GM23338 (cell line): ENCODE measurements at regions not wholly inside any gene's neighbourhood (a gene's known extent, or its start where the extent isn't known, plus 50 kb on each side); places are given as distances from the start of the nearest gene placed in this dataset.

ENCODE experiments used
- ATAC-seq: fragments of 200-7000 bp; cut with Tn5 transposase; 3 replicates; pipeline ENCODE4 v1.9.1; 2020
- DNase-seq: peaks from one replicate; pipeline ENCODE4 v3.0.0-alpha.2; 2015; ENCODE audit warnings: low spot score
- H2AFZ ChIP-seq: fragments of 200-600 bp; sonication (generic); 2 replicates; pipeline ENCODE4 v1.8.0; 2016; ENCODE audit warnings: antibody characterized with exemption, mild to moderate bottlenecking, moderate library complexity
- H3F3A ChIP-seq: fragments of 200-600 bp; sonication (generic); replicated peaks from 2 replicates; pipeline ENCODE4 v1.8.0; 2017; ENCODE audit warnings: antibody characterized with exemption, mixed run types, low read depth
- H3K27ac ChIP-seq: fragments of 200-600 bp; sonication (generic); 2 replicates; pipeline ENCODE4 v1.6.1; 2016; ENCODE audit warnings: low read depth
- H3K27me3 ChIP-seq: fragments of 200-600 bp; sonication (generic); 2 replicates; pipeline ENCODE4 v1.8.0; 2016; ENCODE audit warnings: mild to moderate bottlenecking, mixed run types, moderate library complexity; ENCODE audit not compliant: insufficient read depth
- H3K36me3 ChIP-seq: fragments of 200-600 bp; sonication (generic); 2 replicates; pipeline ENCODE4 v1.8.0; 2016; ENCODE audit warnings: mild to moderate bottlenecking; ENCODE audit not compliant: insufficient read depth
- H3K4me1 ChIP-seq: fragments of 200-600 bp; sonication (generic); 2 replicates; pipeline ENCODE4 v1.8.0; 2016; ENCODE audit warnings: mild to moderate bottlenecking, moderate library complexity; ENCODE audit not compliant: insufficient read depth
- H3K4me2 ChIP-seq: fragments of 200-600 bp; sonication (generic); 2 replicates; pipeline ENCODE4 v1.7.1; 2017; ENCODE audit warnings: mixed run types
- H3K4me3 ChIP-seq: fragments of 200-600 bp; sonication (generic); 2 replicates; pipeline ENCODE4 v1.6.1; 2016; ENCODE audit warnings: mixed run types
- H3K79me2 ChIP-seq: fragments of 200-600 bp; sonication (generic); replicated peaks from 2 replicates; pipeline ENCODE4 v1.8.0; 2017; ENCODE audit warnings: mild to moderate bottlenecking; ENCODE audit not compliant: insufficient read depth
- H3K9me2 ChIP-seq: fragments of 200-600 bp; sonication (generic); 2 replicates; pipeline ENCODE4 v1.8.0; 2017; ENCODE audit not compliant: insufficient read depth
- H4K20me1 ChIP-seq: fragments of 200-600 bp; sonication (generic); replicated peaks from 2 replicates; pipeline ENCODE4 v1.8.0; 2017; ENCODE audit warnings: mild to moderate bottlenecking; ENCODE audit not compliant: insufficient read depth
- H3K27ac Mint-ChIP-seq: 2 replicates; pipeline ENCODE4 v1.8.0; 2020; ENCODE audit warnings: inconsistent platforms, mild to moderate bottlenecking, moderate library complexity, mixed read lengths
- H3K27me3 Mint-ChIP-seq: 3 replicates; pipeline ENCODE4 v1.8.0; 2022; ENCODE audit warnings: low read depth, mild to moderate bottlenecking, moderate library complexity, mixed read lengths, inconsistent platforms; ENCODE audit not compliant: insufficient read depth, poor library complexity
- H3K36me3 Mint-ChIP-seq: 3 replicates; pipeline ENCODE4 v1.8.0; 2021; ENCODE audit warnings: low read depth, mild to moderate bottlenecking, inconsistent platforms, moderate library complexity, mixed read lengths
- H3K4me1 Mint-ChIP-seq: 3 replicates; pipeline ENCODE4 v1.8.0; 2020; ENCODE audit warnings: mild to moderate bottlenecking, inconsistent platforms, mixed read lengths
- H3K4me3 Mint-ChIP-seq: 3 replicates; pipeline ENCODE4 v1.8.0; 2021; ENCODE audit warnings: moderate library complexity, mild to moderate bottlenecking, inconsistent platforms, mixed read lengths
- H3K9me3 Mint-ChIP-seq: 3 replicates; pipeline ENCODE4 v1.8.0; 2020; ENCODE audit warnings: moderate library complexity, mild to moderate bottlenecking, inconsistent platforms, mixed read lengths
- CREB1 ChIP-seq: fragments of 250-450 bp; sonication (Bioruptor Pico); IDR thresholded peaks from 2 replicates; pipeline ENCODE4 v1.5.0; 2020; ENCODE audit warnings: low read depth, mild to moderate bottlenecking, moderate library complexity
- CTCF ChIP-seq, 2 experiments: fragments of 200-600 bp in 1 of 2; sonication (generic) in 1 of 2; conservative IDR thresholded peaks; 2 replicates each; pipeline versions ENCODE4 v1.5.1 to v1.6.1; 2016 to 2017; ENCODE audit warnings: antibody characterized with exemption in 2 of 2, low read depth in 2 of 2, mild to moderate bottlenecking in 2 of 2, moderate library complexity in 1 of 2
- ETS1 ChIP-seq: IDR thresholded peaks from 2 replicates; pipeline ENCODE4 v1.6.1; 2016; ENCODE audit warnings: antibody characterized with exemption
- EZH2 ChIP-seq: fragments of 200-600 bp; sonication (generic); IDR thresholded peaks from one replicate; pipeline ENCODE4 v1.8.0; 2017; ENCODE audit warnings: antibody characterized with exemption, mild to moderate bottlenecking, low read depth; ENCODE audit not compliant: unreplicated experiment
- EZH2phosphoT487 ChIP-seq: fragments of 200-600 bp; sonication (generic); IDR thresholded peaks from one replicate; pipeline ENCODE4 v1.8.1; 2018; ENCODE audit warnings: antibody characterized with exemption; ENCODE audit not compliant: unreplicated experiment
- JUNB ChIP-seq: IDR thresholded peaks from one replicate; pipeline ENCODE4 v1.6.1; 2016; ENCODE audit warnings: antibody characterized with exemption; ENCODE audit not compliant: unreplicated experiment
- POLR2AphosphoS5 ChIP-seq: IDR thresholded peaks from 2 replicates; pipeline ENCODE4 v1.6.1; 2016; ENCODE audit warnings: antibody characterized with exemption, low read depth
- REST ChIP-seq: IDR thresholded peaks from one replicate; pipeline ENCODE4 v1.6.1; 2018; ENCODE audit warnings: antibody characterized with exemption; ENCODE audit not compliant: unreplicated experiment
- STAT1 ChIP-seq: IDR thresholded peaks from one replicate; pipeline ENCODE4 v1.6.1; 2016; ENCODE audit warnings: antibody characterized with exemption; ENCODE audit not compliant: unreplicated experiment
- ZNF114 ChIP-seq: fragments of 250-450 bp; sonication (Bioruptor Pico); IDR thresholded peaks from 2 replicates; pipeline ENCODE4 v1.5.0; 2020; ENCODE audit warnings: mild to moderate bottlenecking, moderate library complexity
- ZNF331 ChIP-seq: fragments of 250-450 bp; sonication (Bioruptor Pico); IDR thresholded peaks from 2 replicates; pipeline ENCODE4 v1.5.0; 2020; ENCODE audit warnings: low read depth, mild to moderate bottlenecking, moderate library complexity
- ZNF462 ChIP-seq: fragments of 250-450 bp; sonication (Bioruptor Pico); IDR thresholded peaks from 2 replicates; pipeline ENCODE4 v1.5.0; 2020; ENCODE audit warnings: mild to moderate bottlenecking, moderate library complexity

GRCh38 chr10:16258291-16259040 is 178.3 kb upstream of the PTER start:
- Histone ChIP-seq H3K4me1 (no peaks in the 10 kb centered on the region), H3F3A (no peaks in the 10 kb centered on the region), H3K4me2 (no peak overlapping the region), H3K9me2 (peaks cover 6% of the 10 kb centered on the region; the same call in 1 of the 2 replicates), H3K27me3 (no peaks in the 10 kb centered on the region), H2AFZ (no peak overlapping the region), H3K36me3 (peaks cover 6% of the 10 kb centered on the region), H3K79me2 (no peaks in the 10 kb centered on the region), H3K4me3 (no peak overlapping the region), H4K20me1 (no peaks in the 10 kb centered on the region), H3K27ac (no peak overlapping the region)
- no peaks in the 10 kb centered on the region for H3K4me1 Mint-ChIP-seq
- peaks cover 60% of the 10 kb centered on the region for H3K9me3 Mint-ChIP-seq
- no peak overlapping the region for H3K27ac Mint-ChIP-seq
- no peak for DNase-seq
- H3K36me3 Mint-ChIP-seq: peaks cover 62% of the 10 kb centered on the region
- no peak for ATAC-seq
- no peak overlapping the region for H3K4me3 Mint-ChIP-seq
- H3K27me3 Mint-ChIP-seq: peaks cover 4% of the 10 kb centered on the region
- TF ChIP-seq CREB1 (CRISPR knock-in tag) (no peak), REST (no peak), EZH2phosphoT487 (no peak), JUNB (no peak), POLR2AphosphoS5 (no peak), ZNF114 (no peak), EZH2 (no peak), ZNF462 (CRISPR knock-in tag) (no peak), ETS1 (no peak), CTCF (conservative IDR thresholded peaks at IDR 0.05; ENCODE audit: low read depth in 2 of 2) (no peak), ZNF331 (CRISPR knock-in tag) (no peak), STAT1 (no peak)
